Jurkat, Clone E6-1 (cell line): ENCODE measurements at regions not wholly inside any gene's neighbourhood (a gene's known extent, or its start where the extent isn't known, plus 50 kb on each side); places are given as distances from the start of the nearest gene placed in this dataset.
A peak's percentile ranks its signal among the peaks of the same experiment; 100 is the strongest.
"Not testable (repeated sequence)": the region's sequence is repeated elsewhere in the genome, so short reads cannot be mapped to it uniquely, and the experiment has no call there.

Experiments used
- DNase-seq: peaks from one replicate; pipeline ENCODE4 v3.0.0-alpha.2; 2011; ENCODE audit warnings: low read depth, low spot score
- H3K4me3 ChIP-seq: 2 replicates; pipeline ENCODE4 v1.5.1; 2011; ENCODE audit warnings: mild to moderate bottlenecking, low read length, control low read depth, moderate library complexity

DNA sequence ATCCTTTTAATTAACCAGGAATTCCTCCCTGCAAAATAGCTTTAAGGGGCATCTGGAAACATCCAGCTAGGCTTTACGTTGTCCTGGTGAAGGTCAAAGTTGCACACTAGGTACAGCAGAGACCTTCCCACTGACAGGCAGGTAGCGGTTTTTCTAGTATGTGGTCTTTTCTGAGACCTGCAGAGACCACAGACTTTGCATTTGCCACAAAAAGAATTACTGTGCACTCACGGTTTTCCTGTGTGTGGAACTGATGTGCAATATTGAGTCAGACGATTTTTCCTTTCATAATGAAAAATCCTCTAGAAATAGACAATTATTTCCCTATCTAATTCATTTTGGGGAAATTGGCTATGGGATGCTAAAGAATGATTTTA is 417.0 kb upstream of the ADAMTSL1 start:
- H3K4me3 ChIP-seq: no peak overlapping the region

DNA sequence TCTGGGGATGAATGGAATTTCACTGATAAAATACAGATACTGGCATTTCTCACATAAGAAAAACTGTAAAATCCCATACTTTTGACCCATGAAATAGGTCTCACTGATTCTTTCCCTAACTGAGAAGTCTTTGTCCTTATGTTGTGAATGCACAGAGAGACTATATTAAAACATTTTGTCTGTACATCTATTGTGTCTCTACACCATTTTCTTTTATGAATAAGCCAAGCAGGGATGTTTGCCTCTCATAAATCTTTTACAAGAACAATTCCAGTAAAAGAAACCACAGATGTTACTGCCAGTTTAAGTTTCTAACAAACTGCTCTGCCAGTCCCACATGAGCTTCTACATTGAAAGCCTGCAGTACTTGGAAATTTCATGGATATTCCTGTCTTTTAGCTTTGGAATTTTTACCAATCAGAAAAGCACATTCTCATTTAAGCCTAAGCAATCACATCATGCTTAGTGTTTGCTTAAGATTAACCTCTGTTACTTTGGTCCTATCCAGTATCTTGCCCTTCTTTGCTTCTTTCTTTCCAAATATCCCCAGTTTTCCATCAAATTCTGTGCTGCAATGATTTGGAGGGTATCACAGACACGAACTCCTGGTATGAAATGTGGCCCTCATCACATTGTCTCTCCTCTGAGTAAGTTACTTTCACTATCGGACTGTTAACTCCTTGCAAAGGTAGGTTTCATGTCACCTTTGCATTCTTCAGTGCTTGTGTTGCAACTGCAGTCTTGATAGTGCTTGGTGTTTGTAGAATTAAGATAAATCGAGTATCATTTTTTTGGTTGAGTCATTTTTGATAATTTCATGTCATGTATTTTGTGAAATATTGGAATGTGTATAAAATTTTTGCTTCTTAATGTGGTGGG is 415.1 kb upstream of the ADAMTSL1 start:
- no peak overlapping the region for H3K4me3 ChIP-seq
- no peak for DNase-seq

More for the DNA sequence above, 417.0 kb upstream of the ADAMTSL1 start:
- DNase-seq: peak; percentile 15

DNA sequence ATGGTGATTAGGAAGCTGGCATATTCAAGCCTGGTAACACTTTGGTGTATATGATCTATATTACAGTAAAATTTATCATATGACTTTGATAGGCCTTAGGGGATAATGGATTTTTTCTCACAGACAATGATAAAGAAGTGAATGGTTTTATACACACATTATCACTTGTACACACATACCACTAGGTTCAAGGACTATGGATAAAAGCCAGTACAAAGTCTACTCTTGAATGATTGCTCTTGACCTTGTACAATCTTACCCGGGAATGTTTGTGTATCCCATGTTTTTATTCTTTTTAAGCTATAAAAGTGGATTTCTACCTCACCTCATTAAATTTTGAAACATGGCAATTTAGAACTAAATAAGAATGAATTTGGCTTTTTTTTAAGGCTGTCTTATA is 414.5 kb upstream of the ADAMTSL1 start:
- no peak overlapping the region for H3K4me3 ChIP-seq
- DNase-seq: no peak

DNA sequence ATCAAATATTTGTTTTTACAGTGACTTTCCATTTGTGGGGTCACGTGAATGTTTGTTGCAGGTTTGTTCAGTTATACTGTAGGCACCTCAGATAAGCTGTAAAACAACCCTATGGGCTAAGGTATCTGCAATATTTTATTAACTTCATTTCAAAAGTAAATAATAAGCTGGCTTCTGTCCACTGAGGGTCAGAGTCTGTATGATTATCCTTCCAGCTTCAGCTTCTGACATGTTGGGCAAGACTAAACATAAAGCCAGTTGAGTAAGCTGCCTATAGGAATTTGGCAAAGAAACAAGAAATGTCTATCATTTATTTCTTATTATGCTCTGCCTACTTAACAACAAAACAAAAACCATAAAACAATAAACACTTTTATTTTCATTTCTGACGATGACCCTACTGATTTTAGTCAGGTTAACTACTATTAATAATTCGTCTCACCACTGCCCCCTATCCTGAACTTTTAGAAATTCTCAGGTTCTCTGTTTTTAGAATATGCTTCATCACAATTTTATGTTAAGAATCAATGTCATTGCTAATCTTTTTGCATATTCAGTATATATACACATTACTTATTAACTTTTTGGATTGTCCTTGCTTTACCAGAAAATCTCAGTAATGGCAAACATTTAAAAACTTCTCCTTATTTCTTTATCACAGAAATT is 413.6 kb upstream of the ADAMTSL1 start:
- no peak for DNase-seq
- no peak overlapping the region for H3K4me3 ChIP-seq

DNA sequence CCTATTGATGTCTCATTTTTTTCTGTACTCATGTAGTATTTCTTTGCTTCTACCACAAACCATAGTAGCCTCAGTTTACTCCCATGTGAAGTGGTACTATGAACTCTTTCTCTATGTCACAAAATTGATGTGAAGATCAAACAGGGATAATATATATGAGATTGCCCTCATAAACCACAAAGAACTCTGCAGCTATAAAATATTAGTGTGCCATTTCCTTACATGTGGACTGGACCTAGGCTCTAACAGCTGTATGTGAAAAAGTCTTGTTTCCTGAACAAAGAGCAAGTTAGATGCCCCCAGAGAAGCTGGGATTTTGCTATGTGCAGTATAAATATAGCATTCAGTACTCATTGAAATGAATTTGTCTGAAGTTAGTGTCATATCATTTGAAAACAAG is 412.6 kb upstream of the ADAMTSL1 start:
- no peak for DNase-seq
- no peak overlapping the region for H3K4me3 ChIP-seq

DNA sequence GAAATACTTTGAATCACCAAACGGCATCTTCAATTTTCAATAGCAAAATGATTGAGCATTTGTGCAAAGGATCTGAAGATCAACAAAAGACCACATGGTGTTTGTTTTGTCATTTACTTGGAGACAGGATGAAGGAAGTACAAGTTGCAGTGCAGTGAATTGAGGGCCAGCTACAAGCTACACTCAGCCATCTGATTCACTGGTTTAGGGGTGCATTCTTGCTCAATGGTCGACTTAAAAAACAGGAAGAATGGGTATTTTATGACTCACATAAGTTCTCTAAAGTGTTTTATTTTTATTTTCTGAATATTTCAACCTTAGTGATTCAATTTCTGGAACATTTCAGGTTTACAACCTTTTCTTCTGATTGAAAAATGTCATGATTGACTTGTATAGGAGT is 412.1 kb upstream of the ADAMTSL1 start:
- no peak overlapping the region for H3K4me3 ChIP-seq
- no peak for DNase-seq

DNA sequence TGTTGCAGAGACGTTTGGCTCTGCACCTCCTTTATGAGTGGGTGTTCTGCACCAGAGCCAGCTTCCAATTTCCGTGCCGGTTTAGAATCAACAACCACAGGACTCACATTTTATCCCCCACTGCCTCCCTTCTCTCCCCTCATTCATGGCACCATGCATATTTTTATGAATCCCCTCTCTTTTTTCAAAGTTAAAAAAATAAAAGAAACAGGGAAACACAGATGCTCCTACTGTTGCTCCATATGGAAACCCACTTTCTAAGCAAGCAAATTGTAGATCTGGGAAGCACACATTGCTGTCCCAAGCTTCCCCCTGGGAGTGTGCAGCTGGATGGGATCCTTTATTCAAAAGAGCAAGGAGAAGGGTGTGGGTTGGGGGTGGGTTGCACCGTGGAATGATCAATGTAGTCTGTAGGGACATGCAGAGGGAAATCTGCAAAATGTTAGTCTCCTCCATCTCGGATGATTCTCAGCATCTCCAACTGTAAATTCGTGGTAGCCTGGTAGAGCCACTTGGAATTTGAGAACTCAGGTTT is 410.0 kb upstream of the ADAMTSL1 start:
- DNase-seq: no peak
- no peak overlapping the region for H3K4me3 ChIP-seq

DNA sequence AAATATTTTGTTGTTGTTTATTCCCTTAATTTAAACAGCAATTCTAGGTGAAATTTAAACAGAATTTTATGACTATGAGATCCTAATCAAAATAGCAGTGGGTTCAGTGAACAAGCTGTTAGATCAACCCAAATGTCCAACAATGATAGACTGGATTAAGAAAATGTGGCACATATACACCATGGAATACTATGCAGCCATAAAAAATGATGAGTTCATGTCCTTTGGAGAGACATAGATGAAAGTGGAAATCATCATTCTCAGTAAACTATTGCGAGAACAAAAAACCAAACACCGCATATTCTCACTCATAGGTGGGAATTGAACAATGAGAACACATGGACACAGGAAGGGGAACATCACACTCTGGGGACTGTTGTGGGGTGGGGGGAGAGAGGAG is 407.3 kb upstream of the ADAMTSL1 start:
- DNase-seq, H3K4me3 ChIP-seq: not testable (repeated sequence)

DNA sequence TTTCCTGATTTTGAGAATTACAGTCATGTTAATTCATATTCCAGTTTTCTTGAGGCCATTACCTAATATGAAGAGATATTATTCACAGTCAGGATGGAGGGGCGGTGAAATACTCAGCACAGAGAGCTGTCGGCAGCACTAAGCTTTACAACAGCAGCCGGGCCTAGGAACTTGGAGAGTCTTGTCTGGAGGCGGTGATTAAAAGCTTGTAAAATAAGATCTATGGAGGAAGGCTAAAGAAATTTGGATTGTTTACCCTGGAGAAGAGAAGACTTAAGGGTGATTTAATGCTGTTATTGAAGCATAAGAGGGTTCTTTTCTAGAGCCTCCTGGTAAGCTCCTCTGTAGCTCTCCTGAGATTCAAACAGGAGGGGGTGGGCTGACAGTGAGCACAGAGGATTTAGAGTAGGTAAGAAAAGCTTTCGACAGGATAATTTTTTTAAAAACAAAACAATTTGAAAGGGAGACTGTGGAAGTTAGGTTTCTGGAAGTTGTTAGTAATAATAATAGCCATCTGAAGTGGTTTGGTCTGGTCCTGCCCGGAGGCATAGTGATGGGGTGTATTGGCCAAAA is 406.3 kb upstream of the ADAMTSL1 start:
- H3K4me3 ChIP-seq: no peak overlapping the region
- DNase-seq: no peak

DNA sequence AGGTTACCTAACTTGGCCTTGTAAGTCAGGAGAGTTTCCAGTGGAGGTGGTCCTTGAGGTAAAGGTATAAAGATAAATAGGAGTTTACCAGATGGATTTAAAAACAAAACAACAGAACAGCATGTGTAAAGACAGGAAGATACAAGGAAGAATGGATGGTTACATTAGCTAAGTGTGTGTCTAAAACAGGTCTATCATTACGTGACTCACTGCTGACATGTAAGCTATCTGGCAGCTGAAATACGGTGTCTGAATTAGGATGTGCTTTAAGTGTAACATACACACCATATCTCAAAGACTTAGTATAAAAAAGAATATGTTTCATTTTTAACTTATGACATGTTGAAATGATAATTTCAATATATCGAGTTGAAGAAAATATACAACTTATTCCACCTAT is 405.1 kb upstream of the ADAMTSL1 start:
- H3K4me3 ChIP-seq: no peak overlapping the region
- no peak for DNase-seq

DNA sequence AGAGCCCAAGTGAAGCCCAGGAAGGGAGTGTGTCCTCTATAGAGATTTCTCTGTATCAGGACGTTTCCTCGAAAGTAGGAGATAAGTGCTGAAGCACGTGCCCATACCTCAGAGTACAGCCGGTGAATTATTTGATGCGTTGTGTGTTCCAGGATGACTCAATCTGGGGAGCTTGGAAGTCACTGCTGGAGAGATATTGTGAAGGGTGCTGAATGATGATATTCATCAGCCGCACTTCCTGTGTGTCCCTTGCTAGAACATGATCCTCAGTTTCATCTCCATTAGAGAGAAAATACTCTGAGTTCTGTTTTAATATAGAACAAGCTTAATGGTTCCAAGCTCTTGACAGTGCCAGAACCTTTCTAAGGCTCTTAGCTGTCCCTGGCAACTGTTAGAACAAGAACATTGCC is 402.3 kb upstream of the ADAMTSL1 start:
- no peak overlapping the region for H3K4me3 ChIP-seq
- DNase-seq: no peak

DNA sequence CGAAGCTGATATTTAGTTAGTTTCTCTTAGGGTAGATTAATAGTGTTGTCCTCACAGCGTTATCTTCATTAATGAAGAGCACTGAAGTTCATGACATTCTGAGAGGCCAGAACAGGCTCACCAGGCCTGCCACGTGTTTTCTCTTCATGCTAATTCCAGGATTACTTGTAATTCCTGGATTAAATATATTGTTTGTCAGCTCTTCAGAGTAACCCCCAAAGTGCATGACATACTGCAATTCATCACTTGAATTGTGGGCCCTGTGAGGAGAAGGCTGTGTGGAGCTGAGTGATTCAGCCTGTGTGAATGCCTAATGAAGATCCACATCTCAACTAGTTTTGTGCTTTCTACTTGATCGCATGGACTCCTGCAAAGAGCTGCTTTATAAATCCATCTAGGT is 401.0 kb upstream of the ADAMTSL1 start:
- no peak overlapping the region for H3K4me3 ChIP-seq
- DNase-seq: no peak

DNA sequence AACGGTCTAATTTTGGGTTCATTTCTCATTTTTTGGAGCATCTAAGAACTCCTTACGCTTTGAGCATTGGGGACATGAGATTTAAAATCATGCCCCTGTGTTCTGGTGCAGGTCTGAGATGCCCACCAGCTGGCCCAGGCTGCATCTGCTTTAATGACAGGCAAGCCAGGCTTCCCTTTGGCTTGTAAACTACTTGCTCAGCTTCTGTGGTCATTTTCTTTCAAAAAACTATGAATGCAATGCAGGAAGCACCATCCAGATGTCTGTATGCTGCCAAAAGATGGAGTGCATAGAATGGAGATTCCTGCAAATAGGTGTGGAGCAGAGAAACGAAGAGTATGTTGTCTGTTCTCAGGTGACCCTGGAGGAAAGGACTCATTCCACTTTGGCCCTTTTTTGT is 399.9 kb upstream of the ADAMTSL1 start:
- H3K4me3 ChIP-seq: no peak overlapping the region
- no peak for DNase-seq

DNA sequence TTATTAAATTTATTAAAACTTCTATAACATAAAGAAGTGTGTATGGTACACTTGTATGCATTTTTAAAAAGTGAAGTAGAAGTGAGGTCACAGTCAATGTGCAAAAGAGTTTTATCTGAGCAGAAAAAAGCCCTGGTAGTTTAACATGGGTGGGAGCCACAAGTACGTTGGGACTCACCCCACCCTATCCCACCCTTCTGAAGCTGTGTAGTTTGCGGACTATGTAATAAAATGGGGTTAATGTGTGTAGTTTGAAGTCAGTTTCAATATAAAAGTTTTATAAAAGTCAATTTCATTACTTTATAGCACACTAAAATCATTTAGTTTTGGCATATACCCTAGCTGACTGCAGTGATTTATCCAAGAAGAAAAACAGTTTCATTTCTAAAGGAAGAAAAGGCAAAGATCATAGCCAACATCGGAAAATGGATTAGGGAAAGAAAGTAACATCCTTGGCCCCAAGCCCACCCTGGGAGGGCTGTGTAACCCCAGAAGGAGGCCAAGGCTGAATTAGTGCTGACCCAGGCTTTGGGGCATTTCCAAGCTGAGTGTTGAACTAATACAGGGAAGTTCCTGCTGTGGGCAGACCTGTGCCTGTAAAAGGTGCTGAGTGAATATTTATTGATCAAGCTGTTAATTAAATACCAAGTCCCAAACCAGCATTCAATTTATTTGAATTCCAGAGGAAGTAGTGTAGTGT is 398.6 kb upstream of the ADAMTSL1 start:
- DNase-seq: no peak

DNA sequence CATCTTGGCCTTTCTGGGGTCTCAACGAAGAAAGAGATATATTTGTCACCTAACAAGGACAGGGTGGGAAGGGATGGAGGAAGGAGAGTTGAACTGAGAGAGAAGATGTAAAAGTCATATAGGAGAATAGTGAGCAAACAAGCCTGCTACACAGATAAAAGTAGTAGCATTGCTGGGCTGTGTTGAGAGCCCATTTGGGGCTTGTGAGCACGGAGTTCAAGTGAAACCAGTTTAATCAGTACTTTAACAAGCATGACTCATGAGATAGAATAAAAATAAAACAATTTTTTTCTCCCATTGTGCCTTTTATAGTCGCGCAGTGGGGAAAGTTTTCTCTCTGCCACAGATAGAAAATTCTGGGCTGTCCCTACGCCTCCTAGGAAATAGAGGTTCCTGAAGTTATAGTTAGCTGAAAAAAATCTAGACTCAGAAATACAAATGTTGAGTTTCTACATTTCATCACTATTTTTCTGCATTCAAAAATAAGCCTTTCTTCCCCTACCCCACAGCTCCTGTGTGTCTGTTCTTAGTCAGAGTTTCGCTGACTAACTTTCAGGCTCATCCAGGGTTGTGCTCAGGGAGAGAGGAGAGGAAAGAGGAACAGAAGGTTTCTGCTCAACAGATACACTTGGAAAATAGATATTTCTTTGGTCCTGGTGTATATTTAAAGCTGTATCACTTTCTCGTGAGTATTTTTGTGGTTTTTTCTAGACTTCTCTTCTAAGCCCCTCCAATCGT is 395.8 kb upstream of the ADAMTSL1 start:
- DNase-seq: no peak
- no peak overlapping the region for H3K4me3 ChIP-seq

More for the DNA sequence above, 398.6 kb upstream of the ADAMTSL1 start:
- no peak overlapping the region for H3K4me3 ChIP-seq

DNA sequence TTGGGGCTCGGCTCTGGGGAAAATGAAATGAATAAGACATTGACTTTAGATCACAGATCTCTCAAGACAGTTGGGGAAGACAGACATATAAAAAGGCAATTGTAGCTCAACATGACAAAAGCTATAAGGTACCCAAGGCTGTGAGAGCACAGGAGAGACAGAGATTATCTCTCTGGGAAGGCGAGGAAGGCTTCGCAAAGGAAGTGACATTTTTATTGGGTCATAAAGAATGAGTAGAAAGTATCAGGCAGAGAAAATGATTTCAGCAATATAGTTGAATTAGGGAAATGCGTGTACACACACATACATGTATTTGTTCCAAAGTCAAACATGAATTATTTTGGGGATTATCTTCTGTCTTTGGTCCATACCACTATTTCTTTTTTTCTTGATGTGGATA is 381.8 kb upstream of the ADAMTSL1 start:
- no peak for DNase-seq
- no peak overlapping the region for H3K4me3 ChIP-seq

DNA sequence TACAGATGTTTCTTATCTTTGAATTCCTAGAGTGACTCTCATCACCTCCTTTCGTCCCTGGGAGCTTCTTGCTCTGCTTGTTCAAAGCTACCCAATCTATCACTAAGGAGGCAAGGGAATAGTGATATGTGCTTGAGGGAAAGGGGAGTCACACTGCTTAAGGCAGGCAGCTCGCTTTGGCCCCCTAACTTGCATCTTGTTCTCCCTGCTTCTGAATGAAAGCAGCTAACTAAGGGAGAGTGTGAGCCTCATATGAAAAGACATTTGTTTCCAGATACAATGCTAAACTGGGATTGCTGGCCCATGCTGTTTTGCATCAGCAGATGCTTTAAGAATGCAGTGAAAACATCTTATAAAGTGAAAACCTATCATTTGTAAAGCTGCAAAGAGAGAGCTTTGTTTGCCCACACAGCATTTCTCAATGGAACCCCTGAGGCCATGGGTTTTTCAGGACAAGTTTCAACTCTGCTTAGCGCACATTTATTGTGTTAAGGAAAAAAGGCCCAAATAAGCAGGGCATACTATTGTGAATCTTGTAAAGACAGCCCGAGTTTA is 367.9 kb upstream of the ADAMTSL1 start:
- no peak for DNase-seq
- no peak overlapping the region for H3K4me3 ChIP-seq

DNA sequence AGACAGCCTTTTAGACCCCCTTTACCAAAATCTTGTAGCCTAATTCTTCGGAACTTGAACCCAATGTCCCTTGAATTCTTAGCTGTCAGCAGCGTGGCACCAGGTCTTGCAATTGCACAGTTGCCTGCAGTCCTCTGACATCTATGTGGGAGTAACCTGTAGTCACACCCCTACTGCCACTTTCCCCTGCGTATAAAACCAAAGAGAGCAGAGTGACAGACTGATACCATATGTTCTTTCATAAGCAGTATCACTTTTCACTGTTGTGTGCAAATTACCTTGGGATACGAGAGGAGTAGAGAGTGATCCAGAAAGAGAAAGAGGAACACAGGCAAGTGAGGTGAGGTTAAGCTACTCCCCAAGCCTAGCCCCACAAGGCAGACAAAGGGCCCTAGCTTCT is 364.3 kb upstream of the ADAMTSL1 start:
- H3K4me3 ChIP-seq: no peak overlapping the region
- no peak for DNase-seq

DNA sequence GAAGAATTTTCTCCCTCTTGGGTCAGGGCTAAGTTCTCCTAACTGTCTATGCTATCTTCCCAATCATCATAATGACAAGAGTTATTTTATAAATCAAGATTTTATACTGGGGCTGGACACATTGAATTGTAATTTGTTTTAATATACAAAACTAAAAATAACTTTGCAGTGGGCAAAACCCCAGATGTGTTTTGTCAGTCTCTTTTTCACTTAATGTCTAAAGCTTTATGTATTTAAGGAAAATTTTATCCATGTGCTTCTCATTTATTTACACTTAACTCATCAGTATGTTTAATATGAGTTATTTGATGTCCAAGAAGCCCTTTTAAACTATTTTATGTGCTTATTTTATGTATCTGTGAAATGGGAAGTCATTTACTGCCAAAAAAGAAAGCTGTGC is 362.8 kb upstream of the ADAMTSL1 start:
- H3K4me3 ChIP-seq: no peak overlapping the region
- no peak for DNase-seq
